Amniotic epithelial cell (primary cell): ENCODE measurements at regions not wholly inside any gene's neighbourhood (a gene's known extent, or its start where the extent isn't known, plus 50 kb on each side); places are given as distances from the start of the nearest gene placed in this dataset.
"Not testable (repeated sequence)": the region's sequence is repeated elsewhere in the genome, so short reads cannot be mapped to it uniquely, and the experiment has no call there.

ENCODE experiments used
- DNase-seq: peaks from one replicate; pipeline ENCODE4 v3.0.0-alpha.2; 2010; ENCODE audit warnings: low read depth

GRCh38 chr13:44711706-44712105 is 135.6 kb upstream of the TSC22D1 start:
- no peak for DNase-seq

DNA sequence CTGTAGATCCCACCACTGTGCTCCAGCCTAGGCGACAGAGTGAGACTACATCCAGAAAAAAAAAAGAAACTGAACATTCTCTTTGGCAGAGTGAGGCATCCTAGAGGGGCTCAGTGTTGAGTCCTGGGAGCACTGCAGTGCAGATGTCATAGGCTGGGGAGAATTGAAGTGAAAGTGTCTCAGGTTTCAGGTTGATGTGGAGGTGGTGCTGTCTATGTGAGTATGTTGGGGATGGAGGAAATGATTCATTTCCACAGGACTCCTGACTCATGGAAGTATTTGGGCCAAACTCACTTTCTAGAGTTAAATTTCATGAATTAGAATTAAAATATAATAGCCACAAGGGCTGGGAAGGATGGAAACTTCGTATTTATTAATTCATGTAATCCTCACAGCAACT is 134.4 kb upstream of the TSC22D1 start:
- DNase-seq, result peak; percentile 82

DNA sequence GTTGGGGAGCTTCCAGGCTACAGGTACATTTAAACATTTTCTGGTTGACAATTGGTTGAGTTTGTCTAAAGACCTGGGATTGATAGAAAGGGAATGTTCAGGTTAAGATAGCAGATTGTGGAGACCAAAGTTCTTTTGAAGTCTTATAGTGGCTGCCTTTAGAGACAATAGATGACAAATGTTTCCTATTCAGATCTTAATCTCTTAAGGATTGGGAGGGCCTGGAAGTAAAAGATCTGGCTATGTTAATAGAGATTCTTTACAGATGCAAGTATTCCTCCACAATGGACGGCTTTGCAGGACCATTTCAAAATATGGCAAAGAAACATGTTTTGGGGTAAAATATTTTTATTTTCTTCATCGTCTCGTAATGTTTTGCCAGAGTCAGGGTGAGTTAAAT is 128.7 kb upstream of the TSC22D1 start:
- DNase-seq, result not testable (repeated sequence)

DNA sequence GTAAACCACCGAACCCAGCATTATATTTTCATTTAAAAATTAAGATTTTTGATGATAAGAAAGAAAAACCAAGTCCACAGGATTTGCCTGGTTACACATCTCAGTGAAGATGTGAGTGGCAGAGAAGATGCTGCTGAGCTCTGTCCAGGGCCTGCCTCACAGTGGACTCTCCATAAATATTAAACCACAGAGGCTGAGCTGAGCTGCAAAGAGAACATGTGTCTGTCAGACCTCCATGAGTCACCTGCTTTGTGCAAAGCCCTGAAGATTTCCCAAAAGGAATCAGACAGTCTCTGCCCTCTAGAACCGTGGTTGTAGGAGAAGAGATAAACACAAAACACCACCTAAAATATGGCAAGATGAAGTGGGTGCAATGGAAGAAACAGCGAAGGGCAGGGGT is 127.2 kb upstream of the TSC22D1 start:
- peak; percentile 88 for DNase-seq

DNA sequence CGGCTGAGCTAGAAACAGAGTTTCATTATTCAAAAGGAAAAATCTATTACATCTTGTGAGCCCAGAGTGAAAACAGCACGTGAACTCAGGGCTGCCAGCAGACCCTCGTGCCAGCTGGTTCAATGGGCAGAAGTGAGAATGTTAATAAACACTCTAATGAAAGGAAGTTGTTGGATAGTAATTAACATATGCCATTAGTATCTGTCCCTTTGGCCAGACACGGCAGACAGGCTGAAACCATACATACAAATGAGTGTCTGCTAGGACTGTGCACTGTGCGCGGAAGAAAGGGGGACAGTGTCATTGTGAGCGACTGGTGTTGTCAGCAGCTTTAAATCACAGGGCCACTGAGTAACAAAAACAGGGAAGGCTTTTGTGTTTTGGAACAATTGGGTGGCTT is 121.9 kb upstream of the TSC22D1 start:
- no peak for DNase-seq

- DNase-seq, result no peak
Observed at GRCh38 chr13:44697058-44697457, 120.9 kb upstream of the TSC22D1 start.

- DNase-seq, result no peak
Observed at GRCh38 chr13:44695520-44695919, 119.4 kb upstream of the TSC22D1 start.

DNA sequence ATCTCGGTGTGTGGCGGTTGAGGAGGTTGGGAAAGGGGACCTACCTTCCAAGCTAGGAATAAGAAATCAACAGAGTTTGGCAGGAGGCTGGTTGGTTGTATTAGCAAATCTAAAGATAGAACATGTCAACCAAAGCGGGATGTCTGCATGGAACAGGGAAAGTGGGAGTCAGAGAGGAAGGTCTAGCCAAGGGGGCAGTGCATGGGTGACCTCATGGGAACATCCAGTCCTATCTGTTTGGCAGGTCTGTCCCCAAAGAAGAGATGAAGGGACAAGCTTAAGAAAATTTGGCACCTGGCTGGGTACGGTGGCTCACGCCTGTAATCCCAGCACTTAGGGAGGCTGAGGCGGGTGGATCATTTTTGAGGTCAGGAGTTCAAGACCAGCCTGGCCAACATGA is 118.7 kb upstream of the TSC22D1 start:
- DNase-seq, result no peak

DNA sequence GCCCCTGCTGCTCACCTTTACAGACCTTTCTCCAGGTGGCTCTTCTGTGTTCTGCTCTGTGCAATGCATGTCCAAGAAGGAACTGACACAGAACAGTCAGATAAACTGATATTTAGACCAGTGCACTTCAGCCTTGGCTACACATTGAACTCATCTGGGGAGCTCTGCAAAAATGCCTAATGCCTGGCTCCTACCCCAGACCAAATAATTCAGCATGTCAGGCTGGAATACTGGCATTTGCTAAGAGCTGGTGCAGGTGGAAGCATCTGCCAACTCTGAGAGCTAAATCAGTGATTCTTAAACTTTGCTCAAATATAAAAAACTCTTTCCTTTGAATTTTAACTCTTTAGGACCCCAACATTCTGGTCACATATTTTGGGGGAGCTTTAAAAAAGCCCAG is 118.2 kb upstream of the TSC22D1 start:
- no peak for DNase-seq

DNA sequence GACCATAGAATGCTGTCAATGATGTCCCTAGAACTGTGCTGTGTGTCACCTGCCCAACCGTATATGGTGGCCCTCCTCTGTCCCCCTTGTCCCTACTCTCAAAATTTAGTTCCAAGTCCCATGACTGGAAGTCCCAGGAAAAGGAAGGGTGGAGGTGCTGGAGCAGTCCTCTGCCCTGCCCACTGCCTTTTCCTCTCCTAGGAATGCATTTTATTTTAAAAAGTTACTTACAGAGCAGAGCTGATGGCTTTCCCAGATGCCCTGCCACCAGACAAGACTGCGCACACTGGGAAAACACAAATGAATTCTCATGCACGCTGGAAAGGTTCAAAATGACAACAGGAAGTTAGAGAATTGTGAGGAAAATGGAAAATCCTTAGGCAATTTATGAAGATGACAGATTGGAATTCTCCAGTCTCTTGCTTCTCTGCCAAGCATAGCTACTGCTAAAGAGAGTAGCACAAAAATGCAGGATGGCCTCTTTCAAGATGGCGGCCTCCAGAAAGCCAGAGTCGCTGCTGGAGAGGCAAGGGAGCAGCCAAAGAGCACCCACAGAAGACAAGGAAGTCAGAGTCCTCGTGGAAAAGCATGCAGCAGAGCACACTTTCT is 117.1 kb upstream of the TSC22D1 start:
- no peak for DNase-seq

- peak; percentile 50 for DNase-seq
Observed at GRCh38 chr13:44692173-44692713, 116.1 kb upstream of the TSC22D1 start.

GRCh38 chr13:44690376-44690775 is 114.2 kb upstream of the TSC22D1 start:
- DNase-seq, result no peak

DNA sequence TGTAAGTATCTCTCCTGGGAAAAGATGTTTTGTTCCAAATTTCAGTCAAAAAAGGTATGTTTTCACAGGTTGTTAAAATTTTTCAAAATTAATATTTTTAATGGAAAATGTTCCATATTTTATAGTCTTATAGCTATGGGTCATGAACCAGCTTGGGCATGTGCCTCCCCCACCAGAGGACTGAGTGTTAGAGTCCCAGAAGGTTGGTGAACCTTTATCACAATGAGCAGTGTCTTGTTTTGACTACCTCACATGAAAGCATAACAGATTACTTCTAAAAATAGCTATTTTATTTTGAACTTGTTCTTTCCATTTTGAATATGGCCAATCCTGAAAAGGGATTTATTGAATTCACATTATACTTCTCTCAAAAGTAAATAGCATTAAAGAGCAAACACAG is 112.5 kb upstream of the TSC22D1 start:
- no peak for DNase-seq

GRCh38 chr13:44686531-44686934 is 110.4 kb upstream of the TSC22D1 start:
- DNase-seq, result no peak

- no peak for DNase-seq
Observed at GRCh38 chr13:44685641-44686040, 109.5 kb upstream of the TSC22D1 start.

- not testable (repeated sequence) for DNase-seq
Observed at GRCh38 chr13:44682416-44682815, 106.3 kb upstream of the TSC22D1 start.

- no peak for DNase-seq
Observed at GRCh38 chr13:44680746-44681355, 104.7 kb upstream of the TSC22D1 start.

DNA sequence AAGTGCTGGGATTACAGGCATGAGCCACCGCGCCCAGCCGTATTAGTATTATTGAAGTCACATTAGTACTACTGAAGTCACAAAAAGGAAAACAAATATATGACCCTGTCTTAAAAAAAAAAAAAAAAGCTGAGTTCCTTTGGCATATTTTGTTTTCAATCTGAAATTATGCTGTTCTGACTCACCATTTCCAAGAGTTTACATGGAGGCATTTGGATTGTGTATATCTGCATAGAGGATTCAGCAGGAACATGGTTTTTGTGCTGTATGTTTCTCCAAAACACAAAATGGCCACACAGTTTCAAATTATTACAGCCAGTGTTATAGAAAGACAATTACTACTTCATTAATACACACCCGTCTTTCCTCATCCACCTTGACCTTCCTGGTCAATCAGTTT is 103.5 kb upstream of the TSC22D1 start:
- DNase-seq, result no peak

GRCh38 chr13:44678197-44678596 is 102.1 kb upstream of the TSC22D1 start:
- no peak for DNase-seq

- DNase-seq, result no peak
Observed at GRCh38 chr13:44676534-44676933, 100.4 kb upstream of the TSC22D1 start.

DNA sequence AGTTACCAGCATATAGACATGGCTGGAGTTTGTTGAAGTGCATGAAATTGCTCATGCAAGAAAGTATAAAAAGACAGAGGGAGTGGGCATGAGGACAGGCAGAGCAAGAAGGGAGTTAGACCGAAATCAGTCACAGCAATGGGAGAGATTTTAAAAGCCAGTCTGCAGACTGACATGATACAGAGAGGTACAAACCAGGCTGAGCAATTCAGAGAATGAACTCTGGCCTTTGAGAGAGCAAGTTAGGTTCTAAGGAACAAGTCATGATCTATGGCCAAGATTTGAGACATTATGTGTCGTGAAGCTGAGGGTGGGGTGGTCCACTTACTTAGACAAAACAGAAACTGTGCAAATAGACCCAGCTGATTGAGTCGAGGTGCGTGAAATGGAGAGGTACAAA is 93.4 kb upstream of the TSC22D1 start:
- no peak for DNase-seq

DNA sequence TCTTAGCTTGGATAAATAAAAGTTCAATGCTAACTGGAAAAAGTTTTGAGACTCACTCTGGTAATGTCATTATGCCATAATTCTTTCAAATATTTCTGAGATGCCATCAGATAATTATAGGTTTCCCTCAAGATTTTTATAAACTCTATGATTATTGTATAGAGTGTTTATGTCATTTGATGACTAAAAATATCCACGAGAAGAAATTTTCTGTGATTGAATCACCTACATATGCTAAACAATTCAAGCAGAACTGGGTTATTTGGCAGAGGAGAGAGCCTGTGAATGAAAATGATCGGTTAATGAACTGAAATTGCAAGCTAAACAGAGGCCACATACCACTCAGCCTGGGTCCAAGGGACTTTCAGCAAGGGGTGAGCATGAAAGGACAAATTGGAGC is 92.6 kb upstream of the TSC22D1 start:
- DNase-seq, result no peak

- DNase-seq, result peak; percentile 38
Observed at GRCh38 chr13:44667943-44668342, 91.8 kb upstream of the TSC22D1 start.

DNA sequence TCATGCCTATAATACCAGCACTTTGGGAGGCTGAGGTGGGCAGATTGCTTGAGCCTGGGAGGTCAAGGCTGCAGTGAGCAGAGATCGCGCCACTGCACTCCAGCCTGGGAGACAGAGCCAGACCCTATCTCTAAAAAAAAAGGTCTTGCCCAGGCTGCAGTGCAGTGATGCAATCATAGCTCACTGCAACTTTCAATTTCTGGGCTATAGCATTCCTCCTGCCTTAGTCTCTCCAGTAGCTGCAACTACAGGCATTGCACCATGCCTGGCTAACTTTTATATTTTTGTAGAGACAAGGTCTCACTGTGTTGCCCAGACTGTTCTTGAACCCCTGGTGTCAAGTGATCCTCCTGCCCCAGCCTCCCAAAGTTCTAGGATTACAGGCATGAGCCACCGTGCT is 90.4 kb upstream of the TSC22D1 start:
- peak; percentile 88 for DNase-seq
